Sigmoid colon (tissue), 6 donors: ENCODE measurements at regions not wholly inside any gene's neighbourhood (a gene's known extent, or its start where the extent isn't known, plus 50 kb on each side); places are given as distances from the start of the nearest gene placed in this dataset.

Experiments
- DNase-seq: peaks from one replicate; pipeline ENCODE4 v3.0.0-alpha.2; 2019
- H3K27ac ChIP-seq, 4 donors: fragments of 200-600 bp; sonication (generic); one replicate each; pipeline ENCODE4 v1.5.1; 2016 to 2019; ENCODE audit warnings: mild to moderate bottlenecking in 1 of 4
- H3K27me3 ChIP-seq, 3 donors: fragments of 200-600 bp; sonication (generic); one replicate each; pipeline ENCODE4 v1.5.1; 2019; ENCODE audit warnings: mild to moderate bottlenecking in 1 of 3
- H3K36me3 ChIP-seq, 4 donors: fragments of 200-600 bp; sonication (generic); one replicate each; pipeline ENCODE4 v1.5.1; 2016 to 2019
- H3K4me1 ChIP-seq, 4 donors: fragments of 200-600 bp; sonication (generic); one replicate each; pipeline ENCODE4 v1.5.1; 2017 to 2019
- H3K4me3 ChIP-seq, 4 donors: fragments of 200-600 bp; sonication (generic); one replicate each; pipeline ENCODE4 v1.5.1; 2017 to 2019; ENCODE audit warnings: mild to moderate bottlenecking in 2 of 4, moderate library complexity in 1 of 4
- H3K9me3 ChIP-seq, 4 donors: fragments of 200-600 bp in 3 of 4; sonication (generic) in 3 of 4; one replicate each; pipeline versions ENCODE4 v1.5.1 to v1.6.1; 2013 to 2019
- CTCF ChIP-seq, 4 experiments: fragments of 450-650 bp in 3 of 4; fragments of 200-600 bp in 1 of 4; IDR thresholded peaks; one replicate each; pipeline ENCODE4 v1.5.1; 2016 to 2019; ENCODE audit warnings: antibody characterized with exemption in 4 of 4, mild to moderate bottlenecking in 3 of 4, moderate library complexity in 2 of 4
- EP300 ChIP-seq, 4 donors: sonication (generic); formaldehyde crosslinking; IDR thresholded peaks; one replicate each; pipeline ENCODE4 v1.6.1; 2017; ENCODE audit warnings: antibody characterized with exemption in 4 of 4
- POLR2A ChIP-seq, 2 donors: fragments of 450-650 bp; IDR thresholded peaks; one replicate each; pipeline ENCODE4 v1.6.1; 2016; ENCODE audit warnings: antibody characterized with exemption in 2 of 2, mild to moderate bottlenecking in 2 of 2, moderate library complexity in 2 of 2
- POLR2AphosphoS5 ChIP-seq, 4 donors: sonication (generic); formaldehyde crosslinking; IDR thresholded peaks; one replicate each; pipeline ENCODE4 v1.6.1; 2017; ENCODE audit warnings: antibody characterized with exemption in 4 of 4
- WGBS, 2 donors: extraction: QIAGEN DNeasy Blood & Tissue Kit; methylation state at CpG; one replicate each; pipeline ENCODE4 v1.1.7; 2013; 5-methylcytosine and 5-hydroxymethylcytosine counted together
- intact Hi-C: fragments of 100-400 bp; cut with DNase I; formaldehyde crosslinking; loops from one replicate; pipeline ENCODE4 v1.15.1; 2023
- donor health status: healthy with polysubstance abuse.
- donor health status: healthy.

- Histone ChIP-seq H3K36me3 (no peaks in the 10 kb centered on the region), H3K9me3 (no peaks in the 10 kb centered on the region), H3K4me3 (no peak overlapping the region), H3K27me3 (no peaks in the 10 kb centered on the region), H3K27ac (no peak overlapping the region), H3K4me1 (no peaks in the 10 kb centered on the region)
- 72 to 87% methylated on average over 3 of the region's 3 CpGs for WGBS, 2 donors
- intact Hi-C loops, result no loop called here
- no peak for TF ChIP-seq POLR2A (IDR thresholded peaks at IDR 0.05)
- TF ChIP-seq EP300 (IDR thresholded peaks at IDR 0.05), result no peak
- TF ChIP-seq CTCF (IDR thresholded peaks at IDR 0.05), result no peak
- TF ChIP-seq POLR2AphosphoS5 (IDR thresholded peaks at IDR 0.05), result no peak
- no peak for DNase-seq
Observed at GRCh38 chr5:36443941-36444340, 142.2 kb upstream of the RANBP3L start.

- no peak overlapping the region for H3K4me3 ChIP-seq
- TF ChIP-seq EP300 (IDR thresholded peaks at IDR 0.05), result no peak
- no peak for TF ChIP-seq CTCF (IDR thresholded peaks at IDR 0.05)
- no peak for TF ChIP-seq POLR2AphosphoS5 (IDR thresholded peaks at IDR 0.05)
- TF ChIP-seq POLR2A (IDR thresholded peaks at IDR 0.05), result no peak
- H3K9me3 ChIP-seq, result no peaks in the 10 kb centered on the region
- WGBS, 2 donors, result 64 to 77% methylated on average over 11 of the region's 11 CpGs
- H3K27me3 ChIP-seq, result no peaks in the 10 kb centered on the region
- no peaks in the 10 kb centered on the region for H3K36me3 ChIP-seq
- intact Hi-C loops, result no loop called here
- DNase-seq, result no peak
- H3K4me1 ChIP-seq, result no peaks in the 10 kb centered on the region
- H3K27ac ChIP-seq, result no peak overlapping the region
Observed at GRCh38 chr5:36444582-36445418, 143.1 kb upstream of the RANBP3L start.

GRCh38 chr5:36447776-36448175 is 146.1 kb upstream of the RANBP3L start:
- 66 to 88% methylated on average over 2 of the region's 2 CpGs for WGBS, 2 donors
- Histone ChIP-seq H3K27me3 (no peaks in the 10 kb centered on the region), H3K27ac (no peak overlapping the region), H3K36me3 (no peaks in the 10 kb centered on the region), H3K4me1 (no peaks in the 10 kb centered on the region), H3K4me3 (no peak overlapping the region), H3K9me3 (no peaks in the 10 kb centered on the region)
- intact Hi-C loops, result no loop called here
- no peak for TF ChIP-seq POLR2AphosphoS5 (IDR thresholded peaks at IDR 0.05)
- no peak for TF ChIP-seq EP300 (IDR thresholded peaks at IDR 0.05)
- no peak for TF ChIP-seq POLR2A (IDR thresholded peaks at IDR 0.05)
- no peak for TF ChIP-seq CTCF (IDR thresholded peaks at IDR 0.05)
- DNase-seq, result no peak

- intact Hi-C loops, result no loop called here
- Histone ChIP-seq H3K4me3 (no peak overlapping the region), H3K27ac (peak overlapping the region in 1 of 4 donors; percentile 5), H3K4me1 (no peaks in the 10 kb centered on the region), H3K9me3 (no peaks in the 10 kb centered on the region), H3K27me3 (no peaks in the 10 kb centered on the region), H3K36me3 (no peaks in the 10 kb centered on the region)
- DNase-seq, result no peak
- WGBS, 2 donors, result 52 to 80% methylated on average over 3 of the region's 3 CpGs
- no peak for TF ChIP-seq EP300 (IDR thresholded peaks at IDR 0.05)
- TF ChIP-seq CTCF (IDR thresholded peaks at IDR 0.05), result no peak
- TF ChIP-seq POLR2A (IDR thresholded peaks at IDR 0.05), result no peak
- TF ChIP-seq POLR2AphosphoS5 (IDR thresholded peaks at IDR 0.05), result no peak
Observed at GRCh38 chr5:36450229-36451014, 148.7 kb upstream of the RANBP3L start.
